SK-N-SH treated with all-trans-retinoic acid at 6 μM for 48 hours (cell line): ENCODE measurements at regions not wholly inside any gene's neighbourhood (a gene's known extent, or its start where the extent isn't known, plus 50 kb on each side); places are given as distances from the start of the nearest gene placed in this dataset.
"Not testable (repeated sequence)": the region's sequence is repeated elsewhere in the genome, so short reads cannot be mapped to it uniquely, and the experiment has no call there.

Source experiments
- ATAC-seq: fragments of 200-7000 bp; cut with Tn5 transposase; 3 replicates; pipeline ENCODE4 v1.9.1; 2020; ENCODE audit warnings: mild to moderate bottlenecking, moderate library complexity
- ARNTL ChIP-seq: fragments of 450-650 bp; formaldehyde crosslinking; IDR thresholded peaks from 2 replicates; pipeline ENCODE4 v1.5.0; 2020; ENCODE audit warnings: low read depth, mild to moderate bottlenecking, moderate library complexity, borderline replicate concordance
- BACH2 ChIP-seq: fragments of 250-450 bp; sonication (Bioruptor Pico); IDR thresholded peaks from 2 replicates; pipeline ENCODE4 v1.9.0; 2021; ENCODE audit warnings: mild to moderate bottlenecking, borderline replicate concordance
- CREB5 ChIP-seq: fragments of 250-450 bp; sonication (Bioruptor Pico); IDR thresholded peaks from 2 replicates; pipeline ENCODE4 v1.5.1; 2020; ENCODE audit warnings: low read depth, mild to moderate bottlenecking, moderate library complexity
- CSDC2 ChIP-seq: fragments of 250-450 bp; sonication (Bioruptor Pico); IDR thresholded peaks from 2 replicates; pipeline ENCODE4 v1.5.0; 2020; ENCODE audit warnings: mild to moderate bottlenecking, moderate library complexity
- ESRRG ChIP-seq: fragments of 250-450 bp; sonication (Bioruptor Pico); IDR thresholded peaks from 2 replicates; pipeline ENCODE4 v1.6.1; 2021; ENCODE audit warnings: mild to moderate bottlenecking
- GLIS3 ChIP-seq: fragments of 250-450 bp; sonication (Bioruptor Pico); IDR thresholded peaks from 2 replicates; pipeline ENCODE4 v1.5.0; 2020; ENCODE audit warnings: mild to moderate bottlenecking, moderate library complexity
- ISL1 ChIP-seq: fragments of 250-450 bp; sonication (Bioruptor Pico); IDR thresholded peaks from 2 replicates; pipeline ENCODE4 v2.1.2; 2022; ENCODE audit warnings: mild to moderate bottlenecking, moderate library complexity
- OSR1 ChIP-seq: fragments of 250-450 bp; sonication (Bioruptor Pico); IDR thresholded peaks from 2 replicates; pipeline ENCODE4 v1.8.0; 2022; ENCODE audit warnings: moderate library complexity, mild to moderate bottlenecking, inconsistent platforms
- PATZ1 ChIP-seq: fragments of 250-450 bp; sonication (Bioruptor Pico); IDR thresholded peaks from 2 replicates; pipeline ENCODE4 v1.8.0; 2020; ENCODE audit warnings: mild to moderate bottlenecking, moderate library complexity, borderline replicate concordance
- POU6F1 ChIP-seq: fragments of 250-450 bp; sonication (Bioruptor Pico); IDR thresholded peaks from 2 replicates; pipeline ENCODE4 v1.8.0; 2021; ENCODE audit warnings: low read depth, mild to moderate bottlenecking, moderate library complexity, borderline replicate concordance
- PPARA ChIP-seq: fragments of 250-450 bp; sonication (Bioruptor Pico); IDR thresholded peaks from 2 replicates; pipeline ENCODE4 v1.5.0; 2020; ENCODE audit warnings: mild to moderate bottlenecking, borderline replicate concordance
- RARB ChIP-seq: fragments of 250-450 bp; sonication (Bioruptor Pico); IDR thresholded peaks from 2 replicates; pipeline ENCODE4 v1.8.0; 2021; ENCODE audit warnings: mild to moderate bottlenecking, moderate library complexity
- SNAI2 ChIP-seq: fragments of 250-450 bp; sonication (Bioruptor Pico); IDR thresholded peaks from 2 replicates; pipeline ENCODE4 v1.5.0; 2020; ENCODE audit warnings: mild to moderate bottlenecking, moderate library complexity
- TCF4 ChIP-seq: fragments of 250-450 bp; sonication (Bioruptor Pico); IDR thresholded peaks from 2 replicates; pipeline ENCODE4 v1.8.0; 2021; ENCODE audit warnings: mild to moderate bottlenecking, moderate library complexity, borderline replicate concordance
- TOX ChIP-seq: fragments of 250-450 bp; sonication (Bioruptor Pico); IDR thresholded peaks from 2 replicates; pipeline ENCODE4 v1.8.0; 2021; ENCODE audit warnings: mild to moderate bottlenecking, moderate library complexity, borderline replicate concordance
- TSHZ2 ChIP-seq: fragments of 250-450 bp; sonication (Bioruptor Pico); IDR thresholded peaks from 2 replicates; pipeline ENCODE4 v1.5.0; 2020; ENCODE audit warnings: mild to moderate bottlenecking, moderate library complexity
- ZFP3 ChIP-seq: fragments of 250-450 bp; sonication (Bioruptor Pico); IDR thresholded peaks from 2 replicates; pipeline ENCODE4 v1.5.0; 2020; ENCODE audit warnings: mild to moderate bottlenecking, moderate library complexity
- ZFP30 ChIP-seq: fragments of 450-650 bp; formaldehyde crosslinking; IDR thresholded peaks from 2 replicates; pipeline ENCODE4 v1.5.0; 2022; ENCODE audit warnings: mild to moderate bottlenecking, moderate library complexity
- ZNF565 ChIP-seq: fragments of 450-650 bp; formaldehyde crosslinking; conservative IDR thresholded peaks from 2 replicates; pipeline ENCODE4 v1.5.0; 2020; ENCODE audit warnings: low read depth, mild to moderate bottlenecking, moderate library complexity
- ZNF70 ChIP-seq: fragments of 450-650 bp; formaldehyde crosslinking; IDR thresholded peaks from 2 replicates; pipeline ENCODE4 v1.5.0; 2020; ENCODE audit warnings: mild to moderate bottlenecking, moderate library complexity
- ZNF8 ChIP-seq: fragments of 450-650 bp; formaldehyde crosslinking; IDR thresholded peaks from 2 replicates; pipeline ENCODE4 v1.5.0; 2020; ENCODE audit warnings: mild to moderate bottlenecking, moderate library complexity

- TF ChIP-seq TSHZ2 (CRISPR knock-in tag): no peak
- TF ChIP-seq ISL1: no peak
- no peak for TF ChIP-seq GLIS3 (CRISPR knock-in tag)
- no peak for TF ChIP-seq TOX (CRISPR knock-in tag)
- TF ChIP-seq ARNTL (CRISPR knock-in tag): no peak
- TF ChIP-seq PPARA (CRISPR knock-in tag): no peak
- TF ChIP-seq TCF4 (CRISPR knock-in tag): no peak
- TF ChIP-seq ESRRG (CRISPR knock-in tag): no peak
- TF ChIP-seq SNAI2 (CRISPR knock-in tag): no peak
- TF ChIP-seq ZNF8: no peak
- TF ChIP-seq ZFP30 (CRISPR knock-in tag): no peak
- no peak for TF ChIP-seq OSR1
- no peak for TF ChIP-seq ZFP3
- TF ChIP-seq RARB: no peak
- TF ChIP-seq ZNF565 (CRISPR knock-in tag): no peak
- TF ChIP-seq ZNF70 (CRISPR knock-in tag): no peak
- ATAC-seq: no peak
Measured at GRCh38 chr5:173391031-173391430, 62.8 kb upstream of the STC2 start.

- peak; percentile 54; the same call in 1 of the 2 replicates for TF ChIP-seq ZNF8
- not testable (repeated sequence) for ATAC-seq
Measured at GRCh38 chr5:173387293-173387692, 59.1 kb upstream of the STC2 start.

- ATAC-seq: no peak
- TF ChIP-seq GLIS3 (CRISPR knock-in tag): no peak
- no peak for TF ChIP-seq CREB5 (CRISPR knock-in tag)
- no peak for TF ChIP-seq ZFP3
- TF ChIP-seq BACH2 (CRISPR knock-in tag): no peak
- no peak for TF ChIP-seq ARNTL (CRISPR knock-in tag)
- TF ChIP-seq SNAI2 (CRISPR knock-in tag): no peak
- TF ChIP-seq, all 23 proteins: peak for 0
Measured at GRCh38 chr5:173385832-173386360, 57.7 kb upstream of the STC2 start.

- no peak for TF ChIP-seq ISL1
- TF ChIP-seq POU6F1 (CRISPR knock-in tag): no peak
- no peak for TF ChIP-seq TOX (CRISPR knock-in tag)
- no peak for TF ChIP-seq PPARA (CRISPR knock-in tag)
- TF ChIP-seq CSDC2 (CRISPR knock-in tag): no peak
- no peak for TF ChIP-seq PATZ1 (CRISPR knock-in tag)
- TF ChIP-seq SNAI2 (CRISPR knock-in tag): no peak
- TF ChIP-seq TCF4 (CRISPR knock-in tag): no peak
- no peak for TF ChIP-seq ESRRG (CRISPR knock-in tag)
- TF ChIP-seq GLIS3 (CRISPR knock-in tag): no peak
- TF ChIP-seq OSR1: no peak
- TF ChIP-seq BACH2 (CRISPR knock-in tag): no peak
- ATAC-seq: no peak
Measured at GRCh38 chr5:173383711-173384110, 55.5 kb upstream of the STC2 start.
